ENCODE measurements at regions not wholly inside any gene's neighbourhood (a gene's known extent, or its start where the extent isn't known, plus 50 kb on each side); places are given as distances from the start of the nearest gene placed in this dataset.

DNA sequence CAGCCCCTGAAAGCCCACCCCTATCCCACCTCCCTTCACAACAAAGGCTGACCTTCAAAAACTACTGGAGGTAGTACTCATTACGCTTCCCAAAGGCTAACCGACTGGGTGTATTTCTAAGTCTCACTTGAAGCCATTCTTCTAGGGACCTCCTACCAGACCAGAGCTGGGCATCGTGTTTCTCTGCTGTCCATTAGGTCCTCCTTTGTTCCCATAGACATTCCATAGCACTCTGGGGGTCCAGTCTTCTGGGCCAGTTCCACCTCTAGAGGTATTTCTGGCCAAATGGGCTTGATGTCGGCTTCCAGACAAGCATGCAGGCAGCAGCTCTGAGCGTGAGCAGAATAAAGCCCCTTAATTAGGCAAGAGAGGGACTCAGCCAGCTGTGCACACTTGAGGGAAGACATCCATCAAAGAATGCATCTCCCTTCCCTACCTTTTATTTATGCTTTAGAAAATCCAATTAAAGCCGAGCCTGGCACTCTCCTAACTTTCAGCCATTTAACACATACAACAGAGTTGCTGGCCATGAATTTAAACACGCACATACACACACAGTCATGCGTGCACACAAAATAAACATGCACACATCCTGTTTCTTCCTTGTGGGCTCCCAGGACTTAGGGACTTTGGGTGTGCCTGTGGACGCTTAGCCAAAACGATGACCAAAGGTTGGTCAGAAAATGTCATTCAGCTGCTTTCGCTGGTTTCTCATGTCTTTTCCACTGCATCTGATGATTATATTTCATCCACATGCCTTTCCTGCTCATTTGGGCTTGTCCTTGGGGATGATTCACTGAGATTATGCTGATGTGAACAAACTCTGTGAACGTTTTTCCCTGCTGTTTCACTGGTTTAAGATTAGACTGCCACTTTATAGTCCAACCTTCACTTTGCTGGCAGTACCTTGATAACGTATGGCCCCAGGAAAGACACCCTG, 362.0 kb upstream of the NFE2L3 start:
- H3K4me3 ChIP-seq (replicated peaks in 1 of 2; ENCODE audit: low read depth in 1 of 2, low read length in 2 of 2), result no peak overlapping the region
- H3K27me3 ChIP-seq (ENCODE audit: insufficient read depth, low read length), result peaks cover 43% of the 10 kb centered on the region
- H3K9me3 ChIP-seq (ENCODE audit: control insufficient read depth in 1 of 2, insufficient read depth in 1 of 2, low read depth in 1 of 2, low read length in 2 of 2), result no peaks in the 10 kb centered on the region
- H3K4me2 ChIP-seq (ENCODE audit: low read length), result no peak overlapping the region
- H3K36me3 ChIP-seq (ENCODE audit: control insufficient read depth in 1 of 2, insufficient read depth in 2 of 2, low read length in 2 of 2), result no peaks in the 10 kb centered on the region
- H3K27ac ChIP-seq (ENCODE audit: low read depth, low read length), result no peak overlapping the region
- H3K79me2 ChIP-seq (ENCODE audit: insufficient read depth, low read length), result no peaks in the 10 kb centered on the region
- H2AFZ ChIP-seq (ENCODE audit: low read depth, low read length, poor library complexity, severe bottlenecking), result no peak overlapping the region
- ATAC-seq, result no peak
- ChIA-PET CTCF (no interaction called here), POLR2A (no interaction called here), RAD21 (ENCODE audit: low non-redundant PET in 1 of 2, low total read pairs in 2 of 2, uncharacterized antibody in 2 of 2, unreplicated experiment in 2 of 2) (no interaction called here)
- H4K20me1 ChIP-seq (ENCODE audit: insufficient read depth), result no peaks in the 10 kb centered on the region
- intact Hi-C loops (cut with micrococcal nuclease), result no loop called here
- no TSS peak for BruUV-seq (replicated peaks)
- no peak overlapping the region for H3K9ac ChIP-seq (ENCODE audit: low read length)
- H3K4me1 ChIP-seq (ENCODE audit: control insufficient read depth in 1 of 2, insufficient read depth in 2 of 2, low read length in 2 of 2), result no peaks in the 10 kb centered on the region
- H3K9me2 ChIP-seq (ENCODE audit: insufficient read depth), result no peaks in the 10 kb centered on the region
- no peak for DNase-seq (ENCODE audit: low read depth, low spot score)
- TF ChIP-seq EZH2 (IDR thresholded peaks at IDR 0.05) (no peak), YY1 (IDR thresholded peaks at IDR 0.05; ENCODE audit: extremely low read depth, insufficient replicate concordance, low read depth, low read length) (no peak), SRF (IDR thresholded peaks at IDR 0.05; ENCODE audit: low read depth) (no peak), POLR2AphosphoS5 (IDR thresholded peaks at IDR 0.05; ENCODE audit: low read depth, low read length) (no peak)

DNA sequence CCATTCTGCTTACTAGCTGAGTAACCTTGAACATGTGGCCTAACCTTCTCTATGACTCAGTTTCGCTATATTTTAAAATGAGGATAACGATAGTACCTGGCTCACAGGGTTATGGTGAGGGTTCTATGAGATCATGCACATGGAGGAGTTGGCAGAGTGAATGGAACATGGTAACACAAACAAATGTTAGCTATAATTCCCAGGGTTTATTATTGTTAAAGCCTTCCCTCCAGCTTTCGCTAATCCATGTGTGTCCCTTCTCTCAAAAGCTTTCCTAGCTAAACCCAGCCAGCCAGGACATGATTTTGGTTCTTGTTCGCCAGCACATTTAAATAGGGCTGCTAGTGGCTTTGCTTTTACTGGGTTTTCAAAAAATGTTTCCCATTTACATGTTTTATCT, 361.0 kb upstream of the NFE2L3 start:
- no TSS peak for BruUV-seq (replicated peaks)
- Histone ChIP-seq H4K20me1 (ENCODE audit: insufficient read depth) (no peaks in the 10 kb centered on the region), H3K27ac (ENCODE audit: low read depth, low read length) (no peak overlapping the region), H2AFZ (ENCODE audit: low read depth, low read length, poor library complexity, severe bottlenecking) (no peak overlapping the region), H3K9me2 (ENCODE audit: insufficient read depth) (no peaks in the 10 kb centered on the region), H3K36me3 (ENCODE audit: control insufficient read depth in 1 of 2, insufficient read depth in 2 of 2, low read length in 2 of 2) (no peaks in the 10 kb centered on the region), H3K79me2 (ENCODE audit: insufficient read depth, low read length) (no peaks in the 10 kb centered on the region), H3K4me3 (replicated peaks in 1 of 2; ENCODE audit: low read depth in 1 of 2, low read length in 2 of 2) (no peak overlapping the region), H3K4me2 (ENCODE audit: low read length) (no peak overlapping the region), H3K9me3 (ENCODE audit: control insufficient read depth in 1 of 2, insufficient read depth in 1 of 2, low read depth in 1 of 2, low read length in 2 of 2) (no peaks in the 10 kb centered on the region), H3K4me1 (ENCODE audit: control insufficient read depth in 1 of 2, insufficient read depth in 2 of 2, low read length in 2 of 2) (no peaks in the 10 kb centered on the region), H3K9ac (ENCODE audit: low read length) (no peak overlapping the region), H3K27me3 (ENCODE audit: insufficient read depth, low read length) (peaks cover 35% of the 10 kb centered on the region)
- intact Hi-C loops (cut with micrococcal nuclease), result no loop called here
- no peak for ATAC-seq
- ChIA-PET POLR2A (no interaction called here), CTCF (no interaction called here), RAD21 (ENCODE audit: low non-redundant PET in 1 of 2, low total read pairs in 2 of 2, uncharacterized antibody in 2 of 2, unreplicated experiment in 2 of 2) (no interaction called here)
- DNase-seq (ENCODE audit: low read depth, low spot score), result no peak
- TF ChIP-seq, protein P1, sequence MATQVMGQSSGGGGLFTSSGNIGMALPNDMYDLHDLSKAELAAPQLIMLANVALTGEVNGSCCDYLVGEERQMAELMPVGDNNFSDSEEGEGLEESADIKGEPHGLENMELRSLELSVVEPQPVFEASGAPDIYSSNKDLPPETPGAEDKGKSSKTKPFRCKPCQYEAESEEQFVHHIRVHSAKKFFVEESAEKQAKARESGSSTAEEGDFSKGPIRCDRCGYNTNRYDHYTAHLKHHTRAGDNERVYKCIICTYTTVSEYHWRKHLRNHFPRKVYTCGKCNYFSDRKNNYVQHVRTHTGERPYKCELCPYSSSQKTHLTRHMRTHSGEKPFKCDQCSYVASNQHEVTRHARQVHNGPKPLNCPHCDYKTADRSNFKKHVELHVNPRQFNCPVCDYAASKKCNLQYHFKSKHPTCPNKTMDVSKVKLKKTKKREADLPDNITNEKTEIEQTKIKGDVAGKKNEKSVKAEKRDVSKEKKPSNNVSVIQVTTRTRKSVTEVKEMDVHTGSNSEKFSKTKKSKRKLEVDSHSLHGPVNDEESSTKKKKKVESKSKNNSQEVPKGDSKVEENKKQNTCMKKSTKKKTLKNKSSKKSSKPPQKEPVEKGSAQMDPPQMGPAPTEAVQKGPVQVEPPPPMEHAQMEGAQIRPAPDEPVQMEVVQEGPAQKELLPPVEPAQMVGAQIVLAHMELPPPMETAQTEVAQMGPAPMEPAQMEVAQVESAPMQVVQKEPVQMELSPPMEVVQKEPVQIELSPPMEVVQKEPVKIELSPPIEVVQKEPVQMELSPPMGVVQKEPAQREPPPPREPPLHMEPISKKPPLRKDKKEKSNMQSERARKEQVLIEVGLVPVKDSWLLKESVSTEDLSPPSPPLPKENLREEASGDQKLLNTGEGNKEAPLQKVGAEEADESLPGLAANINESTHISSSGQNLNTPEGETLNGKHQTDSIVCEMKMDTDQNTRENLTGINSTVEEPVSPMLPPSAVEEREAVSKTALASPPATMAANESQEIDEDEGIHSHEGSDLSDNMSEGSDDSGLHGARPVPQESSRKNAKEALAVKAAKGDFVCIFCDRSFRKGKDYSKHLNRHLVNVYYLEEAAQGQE (IDR thresholded peaks at IDR 0.05; ENCODE audit: low read depth), result no peak
- TF ChIP-seq SP1 (IDR thresholded peaks at IDR 0.05; ENCODE audit: low read depth) (no peak), YY1 (IDR thresholded peaks at IDR 0.05; ENCODE audit: extremely low read depth, insufficient replicate concordance, low read depth, low read length) (no peak), EZH2phosphoT487 (IDR thresholded peaks at IDR 0.05; ENCODE audit: borderline replicate concordance) (no peak), CEBPB (IDR thresholded peaks at IDR 0.05; ENCODE audit: low read depth) (no peak), EGR1 (IDR thresholded peaks at IDR 0.05; ENCODE audit: low read depth) (no peak), CBX3 (IDR thresholded peaks at IDR 0.05; ENCODE audit: low read depth) (no peak), ZNF274 (IDR thresholded peaks at IDR 0.05; ENCODE audit: low read depth, low read length) (no peak), EZH2 (IDR thresholded peaks at IDR 0.05) (no peak), FOSL1 (IDR thresholded peaks at IDR 0.05; ENCODE audit: low read depth) (no peak)
- TF ChIP-seq, protein P2, sequence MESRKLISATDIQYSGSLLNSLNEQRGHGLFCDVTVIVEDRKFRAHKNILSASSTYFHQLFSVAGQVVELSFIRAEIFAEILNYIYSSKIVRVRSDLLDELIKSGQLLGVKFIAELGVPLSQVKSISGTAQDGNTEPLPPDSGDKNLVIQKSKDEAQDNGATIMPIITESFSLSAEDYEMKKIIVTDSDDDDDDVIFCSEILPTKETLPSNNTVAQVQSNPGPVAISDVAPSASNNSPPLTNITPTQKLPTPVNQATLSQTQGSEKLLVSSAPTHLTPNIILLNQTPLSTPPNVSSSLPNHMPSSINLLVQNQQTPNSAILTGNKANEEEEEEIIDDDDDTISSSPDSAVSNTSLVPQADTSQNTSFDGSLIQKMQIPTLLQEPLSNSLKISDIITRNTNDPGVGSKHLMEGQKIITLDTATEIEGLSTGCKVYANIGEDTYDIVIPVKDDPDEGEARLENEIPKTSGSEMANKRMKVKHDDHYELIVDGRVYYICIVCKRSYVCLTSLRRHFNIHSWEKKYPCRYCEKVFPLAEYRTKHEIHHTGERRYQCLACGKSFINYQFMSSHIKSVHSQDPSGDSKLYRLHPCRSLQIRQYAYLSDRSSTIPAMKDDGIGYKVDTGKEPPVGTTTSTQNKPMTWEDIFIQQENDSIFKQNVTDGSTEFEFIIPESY (IDR thresholded peaks at IDR 0.05; ENCODE audit: extremely low read depth, insufficient replicate concordance, low read length), result no peak
- TF ChIP-seq, protein P3, sequence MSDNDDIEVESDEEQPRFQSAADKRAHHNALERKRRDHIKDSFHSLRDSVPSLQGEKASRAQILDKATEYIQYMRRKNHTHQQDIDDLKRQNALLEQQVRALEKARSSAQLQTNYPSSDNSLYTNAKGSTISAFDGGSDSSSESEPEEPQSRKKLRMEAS (IDR thresholded peaks at IDR 0.05), result no peak

All from HCT116 (cell line).